ENCODE measurements at regions not wholly inside any gene's neighbourhood (a gene's known extent, or its start where the extent isn't known, plus 50 kb on each side); places are given as distances from the start of the nearest gene placed in this dataset.

DNA sequence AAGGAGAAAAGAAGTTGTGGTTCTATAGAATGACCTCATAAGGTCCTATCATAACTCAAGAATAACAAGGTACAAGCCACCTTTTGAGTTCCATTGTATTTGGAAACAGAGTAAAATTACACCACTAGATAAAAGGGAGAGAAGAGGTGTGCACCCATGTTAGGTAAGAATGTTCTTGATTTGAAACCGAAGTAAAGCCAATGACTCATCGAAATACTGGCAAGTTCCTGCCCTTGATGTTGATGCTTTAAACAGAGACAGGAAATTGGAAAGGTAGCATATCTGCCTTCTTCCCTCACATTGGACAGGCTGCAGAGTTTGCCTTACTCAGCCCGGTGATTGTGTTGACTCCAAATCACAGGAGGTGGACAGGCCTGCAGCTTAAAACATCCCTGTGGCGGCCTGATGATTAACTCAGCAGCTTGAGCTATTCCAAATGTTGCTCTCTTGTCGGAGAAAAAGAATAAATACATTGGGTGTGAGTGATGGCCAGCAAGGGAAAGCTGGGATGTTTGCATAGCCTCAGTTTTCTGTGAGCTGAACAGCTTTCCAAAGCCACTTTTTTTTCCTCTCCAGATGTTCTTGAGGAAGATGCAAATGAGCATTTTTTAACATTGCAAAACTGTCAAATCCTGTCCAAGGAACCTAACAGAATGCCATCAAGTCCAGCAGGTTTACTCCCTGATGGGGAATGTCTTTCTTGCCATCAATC is 321.1 kb downstream of the NKX6-1 start:
- TF ChIP-seq, protein P1, sequence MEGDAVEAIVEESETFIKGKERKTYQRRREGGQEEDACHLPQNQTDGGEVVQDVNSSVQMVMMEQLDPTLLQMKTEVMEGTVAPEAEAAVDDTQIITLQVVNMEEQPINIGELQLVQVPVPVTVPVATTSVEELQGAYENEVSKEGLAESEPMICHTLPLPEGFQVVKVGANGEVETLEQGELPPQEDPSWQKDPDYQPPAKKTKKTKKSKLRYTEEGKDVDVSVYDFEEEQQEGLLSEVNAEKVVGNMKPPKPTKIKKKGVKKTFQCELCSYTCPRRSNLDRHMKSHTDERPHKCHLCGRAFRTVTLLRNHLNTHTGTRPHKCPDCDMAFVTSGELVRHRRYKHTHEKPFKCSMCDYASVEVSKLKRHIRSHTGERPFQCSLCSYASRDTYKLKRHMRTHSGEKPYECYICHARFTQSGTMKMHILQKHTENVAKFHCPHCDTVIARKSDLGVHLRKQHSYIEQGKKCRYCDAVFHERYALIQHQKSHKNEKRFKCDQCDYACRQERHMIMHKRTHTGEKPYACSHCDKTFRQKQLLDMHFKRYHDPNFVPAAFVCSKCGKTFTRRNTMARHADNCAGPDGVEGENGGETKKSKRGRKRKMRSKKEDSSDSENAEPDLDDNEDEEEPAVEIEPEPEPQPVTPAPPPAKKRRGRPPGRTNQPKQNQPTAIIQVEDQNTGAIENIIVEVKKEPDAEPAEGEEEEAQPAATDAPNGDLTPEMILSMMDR (IDR thresholded peaks at IDR 0.05; ENCODE audit: low read depth, low read length), result no peak
- no peak overlapping the region for H3K27ac ChIP-seq
- DNase-seq (ENCODE audit: low read depth in 1 of 2, low spot score in 1 of 2), result no peak
- no peaks in the 10 kb centered on the region for H3K4me1 ChIP-seq (ENCODE audit: low read depth)
- H3K4me3 ChIP-seq, result no peak overlapping the region
- no peaks in the 10 kb centered on the region for H3K9me3 ChIP-seq (ENCODE audit: low read depth)
- H3K27me3 ChIP-seq, result no peaks in the 10 kb centered on the region
- no peaks in the 10 kb centered on the region for H3K36me3 ChIP-seq

DNA sequence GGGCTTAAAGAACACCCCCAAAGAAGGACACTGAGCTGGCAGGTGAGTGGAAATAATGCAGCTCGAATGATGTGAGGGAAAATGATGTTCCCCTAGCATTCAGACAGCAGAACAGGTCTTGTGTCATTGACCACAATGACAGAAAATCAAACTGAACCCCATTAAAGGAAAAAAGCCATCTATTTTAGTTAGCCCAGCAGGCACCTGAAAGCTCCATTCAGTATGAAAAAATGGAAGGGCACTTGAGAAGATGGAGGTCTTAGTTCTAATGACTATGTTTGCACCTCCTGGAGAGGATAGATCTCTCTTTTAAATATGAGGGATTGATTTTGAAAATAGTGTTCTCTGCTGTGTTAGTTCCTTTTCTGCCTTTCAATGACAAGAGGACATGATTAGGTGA is 323.1 kb downstream of the NKX6-1 start:
- DNase-seq (ENCODE audit: low read depth in 1 of 2, low spot score in 1 of 2), result no peak
- H3K4me1 ChIP-seq (ENCODE audit: low read depth), result no peaks in the 10 kb centered on the region
- TF ChIP-seq, protein P1 (IDR thresholded peaks at IDR 0.05; ENCODE audit: low read depth, low read length), result no peak
- H3K36me3 ChIP-seq, result no peaks in the 10 kb centered on the region
- H3K27me3 ChIP-seq, result no peaks in the 10 kb centered on the region
- H3K9me3 ChIP-seq (ENCODE audit: low read depth), result no peaks in the 10 kb centered on the region
- no peak overlapping the region for H3K27ac ChIP-seq
- H3K4me3 ChIP-seq, result no peak overlapping the region

DNA sequence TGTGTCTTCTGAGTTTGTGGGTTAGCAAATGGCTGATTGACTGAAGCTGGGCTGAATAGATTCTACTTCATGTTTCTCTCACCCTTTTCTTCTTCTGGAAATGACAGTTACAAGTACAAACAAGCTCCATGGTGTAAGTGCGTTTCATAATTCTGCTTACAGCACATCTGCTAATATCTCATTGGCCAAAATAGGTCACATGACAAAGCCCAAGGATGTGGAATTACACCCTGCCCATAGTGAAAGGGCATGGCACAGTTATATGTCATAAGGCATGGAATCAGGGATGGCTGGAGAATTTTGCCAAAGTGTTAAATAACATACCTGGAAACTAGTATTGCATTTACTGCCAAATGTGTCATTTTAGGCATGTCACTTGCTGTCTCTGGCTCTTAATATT is 327.2 kb downstream of the NKX6-1 start:
- no peaks in the 10 kb centered on the region for H3K27me3 ChIP-seq
- H3K4me3 ChIP-seq, result no peak overlapping the region
- H3K27ac ChIP-seq, result no peak overlapping the region
- no peaks in the 10 kb centered on the region for H3K4me1 ChIP-seq (ENCODE audit: low read depth)
- DNase-seq (ENCODE audit: low read depth in 1 of 2, low spot score in 1 of 2), result no peak
- H3K36me3 ChIP-seq, result no peaks in the 10 kb centered on the region
- no peaks in the 10 kb centered on the region for H3K9me3 ChIP-seq (ENCODE audit: low read depth)
- TF ChIP-seq, protein P1 (IDR thresholded peaks at IDR 0.05; ENCODE audit: low read depth, low read length), result no peak

DNA sequence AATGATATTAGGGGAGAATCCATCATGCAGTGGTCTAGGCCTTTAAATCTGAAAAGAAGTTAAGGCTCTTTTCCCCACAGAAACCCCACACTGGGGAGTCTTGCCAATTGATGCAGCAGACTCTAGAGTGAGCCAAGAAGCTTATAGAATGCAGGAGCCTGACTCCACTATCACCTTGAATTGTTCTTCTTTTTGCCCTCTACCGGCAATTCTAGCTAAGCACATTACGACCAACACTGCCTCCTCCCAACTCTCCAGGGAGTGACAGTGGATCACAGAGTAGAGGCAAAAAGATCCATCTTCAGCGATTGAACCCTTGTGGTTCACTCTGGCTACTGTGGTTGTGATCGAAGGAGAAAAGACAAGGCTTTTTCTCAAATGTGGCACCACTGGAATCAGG is 331.5 kb downstream of the NKX6-1 start:
- TF ChIP-seq, protein P1 (IDR thresholded peaks at IDR 0.05; ENCODE audit: low read depth, low read length), result no peak
- DNase-seq (ENCODE audit: low read depth in 1 of 2, low spot score in 1 of 2), result peak in 1 of 2 donors; percentile 25
- no peaks in the 10 kb centered on the region for H3K36me3 ChIP-seq
- no peak overlapping the region for H3K27ac ChIP-seq
- H3K27me3 ChIP-seq, result no peaks in the 10 kb centered on the region
- no peak overlapping the region for H3K4me3 ChIP-seq
- no peaks in the 10 kb centered on the region for H3K9me3 ChIP-seq (ENCODE audit: low read depth)
- H3K4me1 ChIP-seq (ENCODE audit: low read depth), result no peaks in the 10 kb centered on the region

DNA sequence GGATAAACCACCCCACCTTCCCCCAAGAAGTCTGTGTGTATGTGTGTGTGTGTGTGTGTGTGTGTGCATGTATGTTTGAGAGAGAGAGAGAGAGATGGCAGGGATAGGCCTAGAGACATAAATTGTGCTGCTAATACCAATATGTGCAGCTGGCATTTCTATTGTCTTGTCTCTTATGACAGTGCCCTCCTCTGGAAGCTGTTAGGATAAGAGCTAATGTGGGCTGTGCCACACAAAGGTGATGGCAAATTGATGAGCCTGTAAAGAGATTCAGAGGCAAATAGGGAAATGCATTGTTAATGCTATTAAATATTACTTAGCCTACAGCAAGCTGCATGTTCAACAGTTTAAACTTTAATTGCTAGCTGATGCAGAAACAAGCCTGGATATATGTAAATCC is 332.0 kb downstream of the NKX6-1 start:
- TF ChIP-seq, protein P1 (IDR thresholded peaks at IDR 0.05; ENCODE audit: low read depth, low read length), result no peak
- Histone ChIP-seq H3K4me1 (ENCODE audit: low read depth) (no peaks in the 10 kb centered on the region), H3K27me3 (no peaks in the 10 kb centered on the region), H3K4me3 (no peak overlapping the region), H3K36me3 (no peaks in the 10 kb centered on the region), H3K27ac (no peak overlapping the region), H3K9me3 (ENCODE audit: low read depth) (no peaks in the 10 kb centered on the region)
- no peak for DNase-seq (ENCODE audit: low read depth in 1 of 2, low spot score in 1 of 2)
